CD14-positive monocyte (primary cell): ENCODE measurements at regions not wholly inside any gene's neighbourhood (a gene's known extent, or its start where the extent isn't known, plus 50 kb on each side); places are given as distances from the start of the nearest gene placed in this dataset.
A peak's percentile ranks its signal among the peaks of the same experiment; 100 is the strongest.

Experiments
- DNase-seq, 3 donors: peaks; one replicate each; pipeline ENCODE4 v3.0.0-alpha.2; 2011 to 2022
- H2AFZ ChIP-seq: 2 replicates; pipeline ENCODE4 v1.6.0; 2012; ENCODE audit warnings: mild to moderate bottlenecking, low read depth, low read length, inconsistent platforms; ENCODE audit not compliant: insufficient read depth, poor library complexity, severe bottlenecking
- H3K27ac ChIP-seq, 2 donors: 1 replicate in 1 of 2; 2 replicates in 1 of 2; pipeline ENCODE4 v1.5.1; 2012 to 2013; ENCODE audit warnings: low read length in 2 of 2, control low read depth in 1 of 2, inconsistent platforms in 1 of 2, low read depth in 1 of 2, mild to moderate bottlenecking in 1 of 2
- H3K27me3 ChIP-seq, 2 donors: one replicate each; pipeline versions ENCODE4 v1.6.0 to v1.6.1; 2011 to 2013; ENCODE audit warnings: low read length in 2 of 2; ENCODE audit not compliant: control insufficient read depth in 2 of 2, insufficient read depth in 2 of 2
- H3K36me3 ChIP-seq, 2 donors: replicated peaks in 1 of 2; 1 replicate in 1 of 2; 2 replicates in 1 of 2; pipeline versions ENCODE4 v1.5.1 to v1.6.1; 2012 to 2013; ENCODE audit warnings: low read length in 2 of 2, control low read depth in 1 of 2, inconsistent platforms in 1 of 2, mild to moderate bottlenecking in 1 of 2; ENCODE audit not compliant: insufficient read depth in 2 of 2, control insufficient read depth in 1 of 2
- H3K4me1 ChIP-seq, 2 donors: 1 replicate in 1 of 2; 2 replicates in 1 of 2; pipeline versions ENCODE4 v1.5.1 to v1.6.1; 2012 to 2013; ENCODE audit warnings: low read length in 2 of 2, control low read depth in 1 of 2, inconsistent platforms in 1 of 2, mild to moderate bottlenecking in 1 of 2, moderate library complexity in 1 of 2; ENCODE audit not compliant: insufficient read depth in 2 of 2, control insufficient read depth in 1 of 2
- H3K4me2 ChIP-seq: replicated peaks from 2 replicates; pipeline ENCODE3; 2012; ENCODE audit warnings: low read length, moderate library complexity, mild to moderate bottlenecking; ENCODE audit not compliant: poor library complexity, severe bottlenecking; ENCODE audit errors: extremely low read depth
- H3K4me3 ChIP-seq, 3 experiments: fragments of 200-600 bp in 1 of 3; sonication (generic) in 1 of 3; replicated peaks in 1 of 3; 1 replicate in 2 of 3; 2 replicates in 1 of 3; pipeline ENCODE4 v1.5.1; 2011 to 2013; ENCODE audit warnings: low read length in 3 of 3, mild to moderate bottlenecking in 3 of 3, control low read depth in 2 of 3, low read depth in 2 of 3, inconsistent platforms in 1 of 3, moderate library complexity in 1 of 3
- H3K79me2 ChIP-seq: 2 replicates; pipeline ENCODE4 v1.6.0; 2012; ENCODE audit warnings: mild to moderate bottlenecking, control low read depth, inconsistent platforms, low read length, moderate library complexity; ENCODE audit not compliant: insufficient read depth
- H3K9ac ChIP-seq: 2 replicates; pipeline ENCODE4 v1.6.0; 2017; ENCODE audit warnings: low read length, mild to moderate bottlenecking; ENCODE audit not compliant: insufficient read depth, poor library complexity, severe bottlenecking
- H3K9me3 ChIP-seq, 2 donors: replicated peaks in 1 of 2; 1 replicate in 1 of 2; 2 replicates in 1 of 2; pipeline versions ENCODE4 v1.5.1 to v1.6.1; 2012 to 2013; ENCODE audit warnings: low read length in 2 of 2, control low read depth in 1 of 2; ENCODE audit not compliant: control insufficient read depth in 1 of 2, insufficient read depth in 1 of 2
- H4K20me1 ChIP-seq: 2 replicates; pipeline ENCODE4 v1.6.0; 2012; ENCODE audit warnings: mild to moderate bottlenecking, low read length, control low read depth, moderate library complexity; ENCODE audit not compliant: insufficient read depth
- H3K27ac Mint-ChIP-seq, 7 donors: one replicate each; pipeline ENCODE4 v1.8.0; 2020; ENCODE audit warnings: mild to moderate bottlenecking in 7 of 7, mixed read lengths in 7 of 7, moderate library complexity in 6 of 7, inconsistent platforms in 2 of 7
- H3K27me3 Mint-ChIP-seq, 3 donors: one replicate each; pipeline ENCODE4 v1.8.0; 2021 to 2022; ENCODE audit warnings: low read depth in 3 of 3, mild to moderate bottlenecking in 3 of 3, mixed read lengths in 3 of 3, moderate library complexity in 3 of 3, inconsistent platforms in 1 of 3
- H3K36me3 Mint-ChIP-seq, 2 donors: one replicate each; pipeline ENCODE4 v1.8.0; 2020; ENCODE audit warnings: mixed read lengths in 2 of 2, inconsistent platforms in 1 of 2, mild to moderate bottlenecking in 1 of 2
- H3K4me1 Mint-ChIP-seq: one replicate; pipeline ENCODE4 v1.8.0; 2020; ENCODE audit warnings: mild to moderate bottlenecking, mixed read lengths
- H3K4me3 Mint-ChIP-seq, 2 donors: one replicate each; pipeline ENCODE4 v1.8.0; 2020; ENCODE audit warnings: mild to moderate bottlenecking in 2 of 2, mixed read lengths in 2 of 2, moderate library complexity in 1 of 2
- H3K9me3 Mint-ChIP-seq, 7 donors: one replicate each; pipeline ENCODE4 v1.8.0; 2020 to 2022; ENCODE audit warnings: mixed read lengths in 7 of 7, mild to moderate bottlenecking in 6 of 7, moderate library complexity in 6 of 7, inconsistent platforms in 2 of 7
- CTCF ChIP-seq: fragments of 200-600 bp; IDR thresholded peaks from one replicate; pipeline ENCODE4 v1.8.0; 2022; ENCODE audit warnings: antibody characterized with exemption, mild to moderate bottlenecking
- WGBS: methylation state at CpG from one replicate; pipeline ENCODE4 v1.1.5; 2013; ENCODE audit warnings: missing lambda C conversion rate; ENCODE audit not compliant: insufficient coverage; 5-methylcytosine and 5-hydroxymethylcytosine counted together
- intact Hi-C, 2 donors: fragments of 100-400 bp; cut with micrococcal nuclease; formaldehyde crosslinking; loops; one replicate each; pipeline versions ENCODE4 v1.15.0 to v1.15.1; 2023

GRCh38 chr9:16206518-16206917 lies 653.7 kb downstream of the CCDC171 start:
- intact Hi-C loops = no loop called here
- Histone ChIP-seq H3K9me3 (no peaks in the 10 kb centered on the region), H3K27me3 (no peaks in the 10 kb centered on the region), H2AFZ (no peak overlapping the region), H3K36me3 (no peaks in the 10 kb centered on the region), H3K9ac (no peak overlapping the region), H3K27ac (no peak overlapping the region), H3K4me1 (no peaks in the 10 kb centered on the region), H3K4me3 (no peak overlapping the region), H3K4me2 (no peak overlapping the region), H4K20me1 (no peaks in the 10 kb centered on the region), H3K79me2 (no peaks in the 10 kb centered on the region)
- Mint-ChIP-seq H3K36me3 (no peaks in the 10 kb centered on the region), H3K27ac (no peak overlapping the region), H3K9me3 (peaks cover 0 to 12% (median 4%) of the 10 kb centered on the region in 7 donors), H3K27me3 (peaks cover 3 to 5% (median 4%) of the 10 kb centered on the region in 3 donors), H3K4me1 (no peaks in the 10 kb centered on the region), H3K4me3 (no peak overlapping the region)
- no peak for TF ChIP-seq CTCF
- DNase-seq = no peak
- WGBS = 100% methylated on average over 1 of the region's 3 CpGs

- Mint-ChIP-seq H3K9me3 (peaks cover 0 to 12% (median 4%) of the 10 kb centered on the region in 7 donors), H3K4me1 (no peaks in the 10 kb centered on the region), H3K27me3 (peaks cover 3 to 5% (median 4%) of the 10 kb centered on the region in 3 donors), H3K27ac (no peak overlapping the region), H3K4me3 (peak overlapping the region in 1 of 2 donors; percentile 9), H3K36me3 (no peaks in the 10 kb centered on the region)
- TF ChIP-seq CTCF = no peak
- Histone ChIP-seq H3K27ac (no peak overlapping the region), H3K4me3 (no peak overlapping the region), H2AFZ (no peak overlapping the region), H3K4me2 (no peak overlapping the region), H3K9ac (no peak overlapping the region), H3K79me2 (no peaks in the 10 kb centered on the region), H3K4me1 (no peaks in the 10 kb centered on the region), H3K9me3 (no peaks in the 10 kb centered on the region), H4K20me1 (no peaks in the 10 kb centered on the region), H3K36me3 (no peaks in the 10 kb centered on the region), H3K27me3 (no peaks in the 10 kb centered on the region)
- no peak for DNase-seq
- intact Hi-C loops = no loop called here
- WGBS = 0% methylated on average over 8 of the region's 9 CpGs
Measured at GRCh38 chr9:16207161-16207560, 654.3 kb downstream of the CCDC171 start.
